ENCODE measurements at regions not wholly inside any gene's neighbourhood (a gene's known extent, or its start where the extent isn't known, plus 50 kb on each side); places are given as distances from the start of the nearest gene placed in this dataset.

DNA sequence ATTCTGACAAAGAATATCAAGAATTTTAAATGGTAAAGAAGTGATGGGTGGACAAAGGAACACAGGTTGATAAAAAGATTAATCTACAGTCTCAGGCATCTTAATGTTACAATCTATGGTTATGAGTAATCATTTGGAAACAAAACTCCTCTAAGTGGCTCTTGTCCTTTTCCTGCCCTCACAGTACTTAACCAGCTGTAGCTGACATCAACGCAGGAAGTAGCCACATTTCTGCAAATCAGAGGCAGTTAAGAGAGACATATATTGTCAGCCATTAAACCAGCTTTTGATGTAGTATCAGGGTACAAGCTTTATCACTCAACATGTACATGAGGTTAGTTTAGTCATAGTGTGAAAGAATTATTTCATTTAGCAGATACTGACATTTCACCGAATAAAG is 244.6 kb downstream of the NR4A2 start:
- no peak for DNase-seq

DNA sequence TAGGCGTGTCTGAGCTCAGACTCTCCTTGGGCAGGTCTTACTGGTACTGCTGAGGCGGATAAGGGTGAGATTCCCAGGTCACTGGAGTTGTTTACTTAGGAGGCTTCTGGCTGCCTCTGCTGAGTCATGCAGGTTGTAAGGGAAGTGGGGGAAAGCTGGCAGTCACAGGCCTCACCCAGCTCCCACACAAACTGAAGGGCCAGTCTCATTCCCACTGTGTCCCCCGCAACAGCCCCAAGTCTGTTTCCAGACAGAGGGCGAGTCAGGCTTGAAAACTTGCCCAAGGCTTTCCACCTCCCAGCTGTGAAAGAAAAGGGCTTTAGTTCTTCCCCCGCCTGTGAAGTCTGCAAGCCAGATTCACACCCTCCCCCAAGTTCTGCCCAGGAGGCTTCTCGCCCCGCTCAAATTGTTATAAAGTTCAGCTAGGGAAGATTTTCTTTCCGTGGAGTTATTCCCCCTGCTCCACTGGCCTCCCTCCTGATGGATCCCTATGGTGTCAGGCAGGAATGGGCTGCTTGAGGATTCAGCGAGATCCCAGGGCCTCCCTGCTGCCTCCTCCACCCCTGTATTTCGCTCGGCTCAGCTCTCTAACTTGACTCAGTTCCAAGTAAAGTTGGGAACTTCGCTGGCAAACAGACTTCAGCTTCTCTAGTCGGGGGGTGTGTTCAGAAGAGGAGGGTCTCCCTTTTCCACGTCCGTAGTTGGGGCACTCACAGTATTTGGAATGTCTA is 248.6 kb downstream of the NR4A2 start:
- DNase-seq, result no peak

DNA sequence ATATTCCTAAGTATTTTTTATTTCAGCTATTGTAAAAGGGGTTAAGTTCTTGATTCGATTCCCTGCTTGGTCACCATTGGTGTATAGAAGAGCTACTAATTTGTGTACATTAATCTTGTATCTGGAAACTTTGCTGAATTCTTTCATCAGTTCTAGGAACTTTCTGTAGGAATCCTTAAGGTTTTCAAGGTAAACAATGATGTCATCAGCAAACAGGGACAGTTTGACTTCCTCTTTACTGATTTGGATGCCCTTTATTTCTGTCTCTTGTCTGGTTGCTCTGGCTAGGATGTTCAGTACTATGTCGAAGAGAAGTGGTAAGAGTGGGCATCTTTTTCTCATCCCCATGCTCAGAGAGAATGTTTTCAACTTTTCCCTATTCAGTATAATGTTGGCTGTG is 252.7 kb downstream of the NR4A2 start:
- no peak for DNase-seq

DNA sequence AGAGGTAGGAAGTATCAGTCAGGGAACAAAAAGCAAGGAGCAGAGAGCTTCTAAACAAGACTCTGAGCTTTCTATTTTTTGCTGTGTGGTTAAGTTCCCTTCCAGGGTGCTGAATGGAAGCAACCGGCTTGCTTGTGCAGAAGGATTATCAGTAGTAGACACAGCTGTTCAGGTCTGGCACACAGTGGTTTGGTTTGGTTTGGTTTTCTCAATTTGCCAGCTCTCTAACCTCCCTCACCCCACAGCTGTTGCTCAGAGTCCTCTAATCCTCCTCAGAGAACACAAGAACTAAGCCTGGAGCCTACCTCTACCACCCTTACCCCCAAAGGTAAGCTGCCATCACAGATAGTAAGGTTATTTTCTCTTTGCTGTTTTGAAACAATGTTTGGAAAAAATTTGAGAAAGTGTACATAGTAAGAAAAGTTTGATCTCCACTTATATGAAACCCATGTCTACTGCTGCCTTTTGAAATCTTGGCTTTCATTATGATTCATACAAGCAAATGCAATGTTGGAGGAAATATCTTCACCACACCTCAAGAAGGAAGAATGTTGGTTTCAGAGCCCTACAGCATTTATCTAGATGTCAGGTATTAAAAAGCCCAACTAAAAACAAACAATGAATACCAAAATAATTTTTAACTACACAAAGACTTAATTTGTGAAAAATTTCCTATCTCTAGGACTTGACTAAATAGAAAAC is 255.3 kb downstream of the NR4A2 start:
- no peak for DNase-seq

DNA sequence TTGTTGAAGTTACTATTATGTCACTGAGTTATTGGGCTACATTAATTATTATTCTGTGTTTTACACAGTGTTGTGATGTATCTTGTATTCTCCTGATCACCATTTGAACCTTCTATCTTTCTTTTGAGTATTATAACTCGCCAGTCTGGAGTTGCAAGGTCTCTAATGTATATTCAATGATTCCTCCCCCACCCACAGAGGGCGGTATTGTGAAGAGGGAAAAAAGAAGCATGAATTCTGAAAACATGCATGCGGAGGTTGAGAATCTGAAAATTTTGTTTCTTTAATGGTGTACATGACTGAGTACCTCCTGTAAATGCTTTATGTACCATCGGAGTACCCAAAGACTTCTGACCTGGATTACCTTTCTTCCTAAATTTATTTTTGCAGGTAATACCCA is 266.6 kb downstream of the NR4A2 start:
- DNase-seq, result no peak

DNA sequence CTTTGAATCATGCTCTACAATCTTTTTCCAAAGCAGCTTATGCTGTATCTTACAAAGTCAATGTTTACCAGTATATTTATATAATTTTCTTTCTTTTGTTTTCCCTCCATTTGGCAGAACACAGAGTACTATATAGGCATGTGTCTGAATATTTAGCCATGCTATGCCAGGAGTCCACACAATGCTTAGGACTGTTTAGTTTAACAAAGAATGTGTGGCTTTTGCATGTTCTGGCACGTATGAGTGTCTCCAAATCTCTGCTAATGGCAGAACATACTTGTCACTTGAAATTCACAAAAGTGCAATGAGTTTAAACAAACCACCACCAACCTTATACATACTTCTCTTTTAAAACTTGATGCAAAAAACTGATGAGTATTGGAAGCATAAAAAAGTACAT is 268.0 kb downstream of the NR4A2 start:
- no peak for DNase-seq

DNA sequence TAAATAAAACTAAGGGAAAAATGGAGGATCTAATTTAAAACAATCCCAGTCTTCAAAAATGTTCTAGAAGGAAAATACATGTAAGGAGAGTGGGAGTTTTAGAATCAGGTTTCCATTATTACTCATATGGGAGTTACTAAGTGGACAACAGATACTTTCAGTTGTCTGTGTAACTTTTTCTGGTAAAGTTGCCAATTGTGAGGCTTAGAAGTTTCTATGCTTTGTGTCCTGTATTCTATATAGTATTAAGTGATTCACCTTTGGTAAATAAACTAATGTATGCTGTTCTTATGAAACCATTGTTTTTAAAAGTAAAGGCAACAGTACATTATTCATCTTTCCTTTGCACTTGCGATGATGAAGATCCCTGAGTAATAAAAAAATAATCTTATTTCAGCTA is 274.9 kb downstream of the NR4A2 start:
- DNase-seq, result no peak

DNA sequence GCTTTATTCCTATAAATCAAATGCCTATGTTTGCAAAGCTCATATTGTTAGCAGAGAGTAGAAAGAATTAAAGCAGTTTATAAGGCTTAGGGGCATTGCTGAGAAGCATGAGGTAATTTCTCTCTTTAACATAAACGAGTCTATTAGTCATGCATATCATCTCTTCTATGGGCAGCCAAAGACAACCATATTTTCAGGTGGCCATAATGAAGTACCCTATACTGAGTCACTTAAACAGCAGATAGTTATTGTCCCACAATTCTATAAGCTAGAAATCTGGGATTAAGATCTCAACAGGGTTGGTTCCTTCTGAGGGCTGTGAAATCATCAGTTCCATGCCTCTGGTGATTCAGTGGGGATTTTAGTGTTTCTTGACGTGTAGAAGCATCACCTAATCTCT is 277.5 kb downstream of the NR4A2 start:
- no peak for DNase-seq

DNA sequence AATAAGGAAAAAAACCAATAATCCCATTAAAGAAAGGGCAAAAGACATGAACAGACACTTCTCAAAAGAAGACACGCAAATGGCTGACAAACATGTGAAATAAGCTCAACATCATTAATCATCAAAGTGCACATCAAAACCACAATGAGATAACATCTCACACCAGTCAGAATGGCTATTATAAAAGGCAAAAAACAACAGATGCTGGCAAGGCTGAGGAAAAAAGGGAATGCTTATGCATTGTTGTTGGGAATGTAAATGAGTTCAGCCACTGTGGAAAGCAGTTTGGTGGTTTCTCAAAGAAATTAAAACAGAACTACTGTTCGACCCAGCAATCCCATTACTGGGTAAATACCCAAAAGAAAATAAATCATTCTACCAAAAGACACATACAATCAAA is 285.6 kb downstream of the NR4A2 start:
- DNase-seq, result no peak

DNA sequence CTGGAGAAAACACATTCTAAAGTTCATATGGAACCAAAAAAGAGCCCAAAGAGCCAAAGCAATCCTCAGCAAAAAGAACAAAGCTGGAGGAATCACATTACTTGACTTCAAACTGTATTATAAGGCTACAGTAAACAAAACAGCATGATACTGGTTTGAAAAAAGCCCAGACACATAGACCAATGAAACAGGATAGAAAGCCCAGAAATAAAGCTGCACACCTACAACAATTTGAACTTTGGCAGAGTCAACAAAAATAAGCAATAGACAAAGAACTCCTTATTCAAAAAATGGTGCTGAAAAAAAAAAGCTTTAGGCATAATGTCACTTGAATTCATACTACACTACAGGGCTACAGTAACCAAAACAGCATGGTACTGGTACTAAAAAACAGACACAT is 289.6 kb downstream of the NR4A2 start:
- no peak for DNase-seq

DNA sequence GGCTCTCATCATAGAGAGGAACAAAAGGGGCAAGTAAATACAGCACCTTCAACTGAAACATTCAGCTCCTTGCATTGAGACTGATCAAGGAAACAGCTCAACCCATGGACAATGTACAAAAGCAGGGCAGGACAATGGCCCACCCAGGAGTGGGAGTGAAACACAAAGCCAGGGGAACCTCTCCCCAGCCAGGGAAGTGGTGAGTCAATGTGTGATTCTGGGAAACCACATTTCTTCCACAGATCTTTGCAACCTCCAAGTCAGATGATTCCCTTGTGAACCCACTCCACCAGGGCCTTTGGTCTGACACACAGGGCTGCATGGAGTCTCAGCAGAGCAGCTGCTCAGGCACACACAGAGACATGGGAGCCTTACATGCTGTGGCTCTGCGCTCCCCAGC is 294.5 kb downstream of the NR4A2 start:
- DNase-seq, result no peak

DNA sequence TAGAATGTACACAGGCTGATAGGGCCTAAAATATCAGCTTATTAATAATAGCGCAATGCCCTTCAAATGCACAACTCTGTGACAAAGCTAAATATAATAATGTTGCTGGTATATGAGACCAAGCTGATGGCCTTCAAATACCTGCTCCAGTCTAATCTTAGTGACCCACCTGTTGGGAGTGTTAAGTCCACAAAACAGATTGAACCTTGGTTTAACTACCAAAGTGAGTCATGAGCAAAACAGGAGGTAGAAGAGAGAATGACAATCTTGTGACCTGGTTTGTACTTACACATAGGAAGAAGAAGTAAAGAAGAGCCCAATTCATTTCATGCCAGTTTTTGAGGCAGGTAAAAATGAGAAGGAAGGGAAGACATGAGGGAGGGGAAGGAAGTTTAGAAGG is 295.0 kb downstream of the NR4A2 start:
- DNase-seq, result no peak

DNA sequence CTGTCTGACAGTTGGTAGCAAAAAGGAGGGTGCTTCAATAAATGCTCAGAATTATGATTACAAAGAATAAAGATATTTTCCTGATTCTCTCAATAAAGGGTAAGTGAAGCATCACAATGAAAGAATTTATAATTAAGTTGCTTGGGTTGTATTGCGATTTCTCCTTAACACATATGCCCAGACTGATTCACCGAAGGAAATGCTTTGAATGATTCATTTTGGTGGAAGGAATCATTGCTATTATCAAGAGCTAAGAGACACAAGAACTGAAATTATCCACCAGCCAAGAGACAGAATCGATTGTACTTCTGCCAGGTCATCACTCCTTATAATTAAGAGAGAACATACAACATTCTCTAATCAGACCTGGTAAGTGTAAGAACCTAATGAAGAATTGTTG is 301.4 kb downstream of the NR4A2 start:
- DNase-seq, result no peak

DNA sequence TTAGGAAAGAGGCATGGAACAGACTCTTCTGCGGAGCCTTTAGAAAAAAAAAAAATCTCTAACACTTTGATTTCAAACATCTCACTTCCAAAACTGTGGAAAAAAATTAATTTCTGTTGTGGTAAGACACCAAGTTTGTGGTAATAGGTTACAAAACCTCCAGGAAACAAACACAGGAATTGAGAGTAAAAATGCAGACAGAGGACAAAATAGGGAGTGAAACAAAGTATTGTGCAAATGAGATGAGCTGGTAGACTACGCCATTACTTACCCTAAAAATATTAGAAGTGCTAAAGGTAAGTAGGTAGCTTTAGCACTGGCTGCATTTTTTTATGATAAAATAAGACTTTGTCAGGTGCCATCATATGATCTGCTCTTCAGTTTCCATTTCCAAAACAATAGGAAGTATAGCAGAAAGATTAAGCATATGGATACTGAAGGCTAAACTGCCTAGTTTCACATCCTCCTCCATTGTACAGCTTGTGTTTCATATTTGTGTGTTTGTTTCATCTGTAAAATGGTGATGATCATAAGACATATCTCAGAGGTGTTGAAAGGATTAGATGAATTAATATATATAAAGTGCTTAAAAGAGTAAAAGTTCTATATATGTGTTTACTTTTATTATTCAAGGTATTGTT is 309.2 kb downstream of the NR4A2 start:
- DNase-seq, result no peak

DNA sequence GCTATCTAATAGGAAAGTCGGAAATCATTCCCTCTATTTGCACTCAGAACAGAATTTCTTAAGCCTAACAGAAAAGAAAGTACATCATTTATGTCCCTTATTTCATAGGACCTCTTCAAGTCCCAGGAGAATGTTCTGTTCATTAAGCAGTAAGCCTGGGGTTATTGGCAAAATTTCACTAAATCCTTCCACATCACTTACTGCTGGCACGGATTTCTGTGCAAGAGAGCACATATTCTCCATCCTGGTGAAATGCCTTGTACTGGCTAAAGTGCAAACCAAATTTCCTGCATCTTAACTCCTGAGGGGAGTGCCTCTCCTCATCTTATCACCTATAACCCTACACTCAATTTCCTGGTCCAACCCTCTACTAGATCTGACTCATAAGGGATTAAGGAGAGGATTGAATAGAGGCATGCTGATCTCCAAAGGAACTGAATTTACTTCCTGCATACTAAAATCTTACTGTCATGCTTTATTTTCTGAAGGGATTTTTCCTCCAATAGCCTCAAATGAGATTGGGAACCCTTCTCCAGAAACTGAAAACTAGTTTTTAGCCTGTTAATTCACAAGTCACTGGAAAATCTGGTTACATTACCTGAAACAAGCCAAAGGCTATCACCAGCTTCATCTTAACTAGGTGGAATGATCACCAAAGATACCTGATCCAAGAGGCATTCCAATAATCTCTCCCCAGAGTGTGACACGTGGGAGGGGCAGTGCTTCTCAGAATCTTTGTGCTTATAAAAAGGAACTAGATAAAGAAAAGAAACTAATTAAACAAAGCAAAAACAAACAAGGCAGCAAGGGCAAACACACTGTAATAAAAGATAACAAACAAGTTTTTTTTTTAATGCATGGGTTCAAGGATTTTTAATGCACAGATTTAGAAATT is 311.1 kb downstream of the NR4A2 start:
- no peak for DNase-seq

DNA sequence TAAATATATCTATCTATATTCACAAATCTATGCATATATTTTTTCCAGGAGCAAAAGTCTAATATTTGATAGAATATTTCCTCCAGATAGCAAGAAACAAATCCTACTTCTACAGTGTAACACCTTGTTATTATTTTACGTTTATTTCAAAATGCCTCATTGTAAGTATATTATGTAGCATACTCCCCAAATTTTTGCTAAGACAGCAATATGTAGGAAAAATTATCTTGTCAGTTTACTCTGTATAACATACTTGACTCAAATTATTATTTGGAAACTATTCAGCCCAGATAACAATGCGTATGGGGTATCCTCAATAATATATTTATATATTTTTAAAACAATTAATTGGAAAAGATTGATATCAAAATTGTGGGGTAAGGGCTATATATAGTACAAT is 313.2 kb downstream of the NR4A2 start:
- DNase-seq, result no peak

DNA sequence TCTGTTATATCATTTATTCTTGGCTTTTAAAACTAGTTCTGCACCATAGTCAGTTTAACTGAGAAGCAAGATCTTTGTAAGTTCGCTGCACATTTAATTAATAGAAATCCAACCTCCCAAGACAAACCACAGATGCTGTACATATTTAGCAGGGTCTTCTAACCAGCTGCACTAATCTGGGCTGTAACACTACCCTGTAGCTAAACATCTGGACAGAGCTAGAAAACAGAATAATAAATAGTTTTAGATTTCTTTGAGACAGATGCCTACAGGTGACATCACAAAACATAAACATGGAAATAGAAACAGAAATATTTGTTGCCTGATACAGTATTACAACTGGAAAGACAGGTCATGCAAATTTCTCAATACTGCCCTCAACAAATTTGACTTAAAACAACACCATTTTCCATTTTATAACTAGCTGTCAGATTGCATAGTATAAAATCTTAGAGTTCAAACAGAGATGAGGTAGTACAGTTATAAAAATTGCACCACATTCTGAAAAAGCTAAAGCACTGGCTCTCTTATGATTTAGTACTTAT is 315.1 kb downstream of the NR4A2 start:
- peak; percentile 60 for DNase-seq

DNA sequence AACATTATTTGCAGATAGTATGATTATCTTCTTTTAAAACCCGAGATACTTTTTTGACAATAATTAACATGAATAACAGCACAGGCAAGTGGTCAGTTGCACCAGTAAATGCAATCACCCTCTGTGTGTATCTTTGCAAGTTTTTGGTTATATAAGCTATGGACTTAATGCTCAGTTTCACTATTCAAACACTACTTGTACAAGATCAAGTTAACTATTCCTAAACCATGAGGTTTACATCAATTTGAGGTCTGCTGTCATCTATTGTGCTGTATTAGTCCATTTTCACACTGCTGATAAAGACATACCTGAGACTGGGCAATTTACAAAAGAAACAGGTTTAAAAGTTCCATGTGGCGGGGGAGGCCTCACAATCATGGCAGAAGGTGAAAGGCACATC is 323.2 kb downstream of the NR4A2 start:
- no peak for DNase-seq

DNA sequence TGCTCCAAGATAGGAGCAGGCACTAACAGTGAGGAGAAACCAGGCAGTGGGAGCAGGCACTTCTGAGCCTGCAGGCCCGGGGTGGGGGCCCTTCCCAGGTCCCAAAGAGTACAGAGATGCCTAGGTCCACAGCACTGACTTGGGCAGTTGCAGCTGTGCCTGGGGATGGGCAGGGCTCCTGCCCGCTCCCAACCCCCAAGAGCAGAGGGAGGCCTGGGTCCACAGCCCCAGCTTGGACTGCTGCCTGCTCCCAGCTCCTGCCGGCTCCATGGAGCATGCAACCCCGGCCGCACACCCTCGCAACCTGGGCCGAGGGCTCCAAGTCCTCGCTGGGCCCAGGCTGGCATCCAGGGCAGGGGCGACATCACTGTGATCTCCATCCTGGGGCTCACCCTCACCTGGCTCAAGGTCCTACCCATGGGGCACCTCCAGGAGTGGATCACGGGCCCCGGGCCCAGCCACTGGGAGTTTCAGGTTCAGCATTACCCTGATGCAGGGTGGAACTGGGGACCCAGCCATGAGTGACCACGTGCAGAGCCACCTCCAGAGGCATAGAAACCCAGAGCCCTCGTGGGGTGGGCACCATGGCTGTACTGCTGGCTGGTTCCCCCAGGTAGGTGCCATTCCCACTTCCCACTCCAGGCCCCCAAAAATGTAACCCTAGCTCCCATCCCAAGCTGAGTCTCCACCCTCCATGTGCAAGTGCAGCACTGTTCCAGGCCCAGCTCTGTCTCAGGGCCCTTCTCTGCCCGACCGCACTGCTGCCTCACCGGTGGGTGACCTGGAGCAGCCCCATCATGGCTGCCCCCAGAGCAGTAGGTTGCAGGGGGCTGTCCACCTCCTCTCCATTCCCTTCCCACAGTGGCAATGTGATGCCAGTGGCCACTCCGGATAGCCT is 325.6 kb downstream of the NR4A2 start:
- DNase-seq, result no peak

DNA sequence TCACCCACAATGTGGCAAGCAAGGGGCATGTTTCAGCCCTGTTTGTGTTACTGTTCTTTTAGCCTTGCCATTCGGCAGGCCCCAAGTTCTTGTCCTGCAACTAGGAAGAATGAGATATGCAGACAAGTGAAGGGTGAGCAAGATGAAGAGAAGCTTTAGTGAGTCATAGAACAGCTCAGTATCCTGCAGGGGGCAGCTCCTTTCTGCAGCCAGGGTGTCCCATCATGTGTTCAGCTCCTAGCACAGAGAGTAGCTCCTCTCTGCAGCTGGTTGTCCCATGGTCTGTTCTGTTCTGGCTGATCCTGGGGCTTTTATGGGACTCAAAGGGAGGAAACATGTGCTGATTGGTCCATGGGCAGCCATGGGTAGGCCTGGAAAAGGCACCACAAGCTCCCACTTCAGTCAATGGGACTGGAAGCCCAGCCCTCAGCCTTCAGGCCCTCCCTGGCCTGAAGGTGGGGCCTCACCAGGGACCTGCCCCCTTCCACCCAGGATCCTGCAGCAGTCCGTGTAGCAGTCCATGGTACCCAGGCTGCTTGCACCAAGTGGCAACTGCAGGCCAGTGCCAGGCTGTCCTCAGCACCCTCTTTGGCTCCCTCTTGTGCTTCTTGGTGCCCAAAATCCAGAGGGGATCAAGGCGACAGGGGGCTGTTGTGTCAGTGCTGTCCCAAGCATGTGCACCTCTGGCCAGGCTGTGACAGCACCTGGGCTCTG is 326.4 kb downstream of the NR4A2 start:
- DNase-seq, result no peak

DNA sequence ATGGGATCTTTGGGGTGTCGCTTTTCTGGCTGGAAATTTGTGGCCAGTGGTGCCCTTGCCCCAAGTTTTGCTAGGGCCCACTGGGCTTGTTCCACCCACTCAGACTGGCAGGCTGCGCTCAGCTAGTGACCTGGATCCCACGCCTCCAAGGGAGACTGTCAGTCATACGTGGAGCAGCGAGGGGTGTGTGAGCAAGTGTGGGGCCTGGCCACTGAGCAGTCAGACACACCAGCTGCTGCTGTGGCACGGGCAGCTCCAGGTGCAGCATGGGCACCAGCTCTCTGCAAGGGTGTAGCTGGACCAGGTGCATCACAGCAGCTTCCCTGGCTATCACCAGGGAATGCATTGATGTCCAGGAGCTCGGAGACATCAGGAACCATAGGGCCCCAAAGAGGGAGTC is 327.0 kb downstream of the NR4A2 start:
- DNase-seq, result no peak
